Tibial artery (tissue), 4 donors: ENCODE measurements at regions not wholly inside any gene's neighbourhood (a gene's known extent, or its start where the extent isn't known, plus 50 kb on each side); places are given as distances from the start of the nearest gene placed in this dataset.

Experiments used
- DNase-seq, 2 donors: peaks; one replicate each; pipeline ENCODE4 v3.0.0-alpha.2; 2019
- H3K27ac ChIP-seq, 2 donors: fragments of 200-600 bp; sonication (generic) in 1 of 2; 1 replicate in 1 of 2; 2 replicates in 1 of 2; pipeline ENCODE4 v1.5.1; 2018 to 2019; ENCODE audit warnings: mild to moderate bottlenecking in 1 of 2
- H3K27me3 ChIP-seq, 2 donors: fragments of 200-600 bp; sonication (generic) in 1 of 2; one replicate each; pipeline versions ENCODE4 v1.5.1 to v1.6.0; 2016 to 2019
- H3K36me3 ChIP-seq, 3 donors: fragments of 200-600 bp; sonication (generic) in 2 of 3; one replicate each; pipeline ENCODE4 v1.5.1; 2016 to 2019; ENCODE audit warnings: mild to moderate bottlenecking in 2 of 3
- H3K4me1 ChIP-seq, 4 donors: fragments of 200-600 bp; sonication (generic) in 2 of 4; 1 replicate in 3 of 4; 2 replicates in 1 of 4; pipeline ENCODE4 v1.5.1; 2016 to 2019
- H3K4me3 ChIP-seq, 2 donors: fragments of 200-600 bp; sonication (generic) in 1 of 2; 1 replicate in 1 of 2; 2 replicates in 1 of 2; pipeline ENCODE4 v1.5.1; 2018 to 2019; ENCODE audit warnings: mild to moderate bottlenecking in 2 of 2
- H3K9me3 ChIP-seq, 3 donors: fragments of 200-600 bp; sonication (generic) in 1 of 3; one replicate each; pipeline ENCODE4 v1.5.1; 2016 to 2019
- intact Hi-C: fragments of 100-400 bp; cut with DNase I; formaldehyde crosslinking; loops from one replicate; pipeline ENCODE4 v1.15.0; 2023; ENCODE audit warnings: low total_unique reads
- TF ChIP-seq, protein P1 (sequence below), 2 experiments: fragments of 200-600 bp in 1 of 2; fragments of 450-650 bp in 1 of 2; IDR thresholded peaks; one replicate each; pipeline ENCODE4 v1.5.1; 2017 to 2019; ENCODE audit warnings: antibody characterized with exemption in 2 of 2, mild to moderate bottlenecking in 1 of 2, moderate library complexity in 1 of 2

DNA sequence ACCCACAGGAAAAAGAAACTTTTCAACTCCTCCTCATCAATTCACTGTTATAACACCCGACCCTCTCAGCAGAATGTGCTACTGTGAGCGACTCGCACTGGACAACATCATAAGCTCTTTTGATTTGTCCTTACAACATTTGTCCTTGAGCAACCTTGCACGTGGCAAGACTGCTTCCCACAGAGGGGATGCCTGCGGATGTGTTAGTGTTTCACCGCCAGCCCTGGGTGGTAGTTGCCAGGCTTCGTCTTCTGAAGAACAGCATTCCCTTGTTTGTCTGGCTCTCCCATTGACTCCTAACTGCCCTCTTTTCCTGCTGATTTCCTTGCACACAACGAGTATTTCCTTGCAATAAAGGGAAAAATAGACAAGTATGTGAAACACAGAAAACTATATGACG is 111.4 kb upstream of the SLC7A1 start:
- intact Hi-C loops: loop anchor here (5.0 kb wide), 1 partner anchor 200 kb away; no protein-coding TSS in a partner anchor
- H3K4me3 ChIP-seq: no peak overlapping the region
- DNase-seq: no peak

DNA sequence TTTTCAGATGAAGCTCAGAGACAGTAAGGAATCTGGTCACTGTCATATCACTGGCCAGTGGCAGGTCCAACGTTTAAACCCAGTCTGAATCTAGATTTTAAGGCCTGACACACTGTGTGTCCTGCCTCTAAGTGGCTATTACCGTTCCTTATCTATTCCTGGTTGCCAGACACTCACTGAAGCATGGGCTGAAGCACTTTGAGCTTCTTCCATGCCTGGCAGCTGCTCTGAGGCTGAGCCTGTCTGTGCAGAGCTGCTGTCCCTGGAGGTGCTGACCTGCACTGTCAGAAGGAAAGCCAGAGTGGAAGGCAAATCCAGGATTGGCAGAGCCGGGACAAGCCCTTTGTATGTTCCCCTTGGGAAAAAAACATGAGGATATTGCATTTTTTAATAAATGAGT is 109.2 kb upstream of the SLC7A1 start:
- no peak overlapping the region for H3K27ac ChIP-seq
- H3K9me3 ChIP-seq: no peaks in the 10 kb centered on the region
- no peak overlapping the region for H3K4me3 ChIP-seq
- no peaks in the 10 kb centered on the region for H3K36me3 ChIP-seq
- no peaks in the 10 kb centered on the region for H3K27me3 ChIP-seq
- no peak for DNase-seq
- intact Hi-C loops: loop anchor here (5.0 kb wide), 1 partner anchor 197 kb away; no protein-coding TSS in a partner anchor
- peaks cover 0 to 7% (median 5%) of the 10 kb centered on the region in 4 donors for H3K4me1 ChIP-seq
- TF ChIP-seq, protein P1, sequence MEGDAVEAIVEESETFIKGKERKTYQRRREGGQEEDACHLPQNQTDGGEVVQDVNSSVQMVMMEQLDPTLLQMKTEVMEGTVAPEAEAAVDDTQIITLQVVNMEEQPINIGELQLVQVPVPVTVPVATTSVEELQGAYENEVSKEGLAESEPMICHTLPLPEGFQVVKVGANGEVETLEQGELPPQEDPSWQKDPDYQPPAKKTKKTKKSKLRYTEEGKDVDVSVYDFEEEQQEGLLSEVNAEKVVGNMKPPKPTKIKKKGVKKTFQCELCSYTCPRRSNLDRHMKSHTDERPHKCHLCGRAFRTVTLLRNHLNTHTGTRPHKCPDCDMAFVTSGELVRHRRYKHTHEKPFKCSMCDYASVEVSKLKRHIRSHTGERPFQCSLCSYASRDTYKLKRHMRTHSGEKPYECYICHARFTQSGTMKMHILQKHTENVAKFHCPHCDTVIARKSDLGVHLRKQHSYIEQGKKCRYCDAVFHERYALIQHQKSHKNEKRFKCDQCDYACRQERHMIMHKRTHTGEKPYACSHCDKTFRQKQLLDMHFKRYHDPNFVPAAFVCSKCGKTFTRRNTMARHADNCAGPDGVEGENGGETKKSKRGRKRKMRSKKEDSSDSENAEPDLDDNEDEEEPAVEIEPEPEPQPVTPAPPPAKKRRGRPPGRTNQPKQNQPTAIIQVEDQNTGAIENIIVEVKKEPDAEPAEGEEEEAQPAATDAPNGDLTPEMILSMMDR (IDR thresholded peaks at IDR 0.05): no peak

More for the DNA sequence above, 111.4 kb upstream of the SLC7A1 start:
- TF ChIP-seq, protein P1 (IDR thresholded peaks at IDR 0.05): no peak
- no peak overlapping the region for H3K27ac ChIP-seq
- H3K9me3 ChIP-seq: no peaks in the 10 kb centered on the region
- no peaks in the 10 kb centered on the region for H3K27me3 ChIP-seq
- H3K36me3 ChIP-seq: no peaks in the 10 kb centered on the region
- peaks cover 0 to 7% (median 5%) of the 10 kb centered on the region in 4 donors for H3K4me1 ChIP-seq

- H3K9me3 ChIP-seq: no peaks in the 10 kb centered on the region
- H3K36me3 ChIP-seq: no peaks in the 10 kb centered on the region
- TF ChIP-seq, protein P1 (IDR thresholded peaks at IDR 0.05): no peak
- H3K27ac ChIP-seq: no peak overlapping the region
- H3K4me1 ChIP-seq: peaks cover 0 to 7% (median 5%) of the 10 kb centered on the region in 4 donors
- intact Hi-C loops: no loop called here
- no peak overlapping the region for H3K4me3 ChIP-seq
- no peak for DNase-seq
- no peaks in the 10 kb centered on the region for H3K27me3 ChIP-seq
Measured at GRCh38 chr13:29703421-29703820, 107.9 kb upstream of the SLC7A1 start.

- TF ChIP-seq, protein P1 (IDR thresholded peaks at IDR 0.05): no peak
- Histone ChIP-seq H3K36me3 (no peaks in the 10 kb centered on the region), H3K27me3 (no peaks in the 10 kb centered on the region), H3K4me1 (peaks cover 0 to 7% (median 5%) of the 10 kb centered on the region in 4 donors), H3K9me3 (no peaks in the 10 kb centered on the region), H3K4me3 (no peak overlapping the region), H3K27ac (no peak overlapping the region)
- intact Hi-C loops: no loop called here
- peak; percentile 44 to 73 for DNase-seq
Measured at GRCh38 chr13:29702912-29703351, 107.4 kb upstream of the SLC7A1 start.

DNA sequence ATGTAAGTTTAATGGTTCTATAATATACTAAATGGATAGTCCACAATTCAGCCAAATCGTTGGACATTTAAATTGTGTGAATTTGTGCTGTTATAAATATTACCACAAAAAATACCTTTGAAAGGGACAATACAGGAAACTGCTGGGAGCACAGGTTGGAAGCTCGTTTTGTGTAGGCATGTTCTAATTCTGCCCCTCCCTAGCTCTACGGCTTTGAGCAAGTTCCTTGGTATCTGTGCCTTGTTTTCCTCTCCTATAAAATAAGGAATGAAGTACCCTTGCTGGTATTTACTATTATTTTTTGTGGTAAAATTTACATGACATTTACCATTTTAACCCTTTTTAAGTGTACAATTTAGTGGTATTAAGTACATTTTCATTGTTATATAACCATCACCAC is 102.6 kb upstream of the SLC7A1 start:
- H3K27me3 ChIP-seq: no peaks in the 10 kb centered on the region
- intact Hi-C loops: no loop called here
- no peaks in the 10 kb centered on the region for H3K9me3 ChIP-seq
- H3K36me3 ChIP-seq: no peaks in the 10 kb centered on the region
- no peak overlapping the region for H3K4me3 ChIP-seq
- no peak for DNase-seq
- H3K27ac ChIP-seq: no peak overlapping the region
- TF ChIP-seq, protein P1 (IDR thresholded peaks at IDR 0.05): no peak
- peaks cover 0 to 5% (median 5%) of the 10 kb centered on the region in 4 donors for H3K4me1 ChIP-seq

- Histone ChIP-seq H3K9me3 (no peaks in the 10 kb centered on the region), H3K36me3 (no peaks in the 10 kb centered on the region), H3K27me3 (no peaks in the 10 kb centered on the region), H3K4me1 (no peaks in the 10 kb centered on the region), H3K4me3 (no peak overlapping the region), H3K27ac (no peak overlapping the region)
- TF ChIP-seq, protein P1 (IDR thresholded peaks at IDR 0.05): no peak
- intact Hi-C loops: no loop called here
- no peak for DNase-seq
Measured at GRCh38 chr13:29696606-29697005, 101.1 kb upstream of the SLC7A1 start.
